ENCODE measurements at regions not wholly inside any gene's neighbourhood (a gene's known extent, or its start where the extent isn't known, plus 50 kb on each side); places are given as distances from the start of the nearest gene placed in this dataset.

DNA sequence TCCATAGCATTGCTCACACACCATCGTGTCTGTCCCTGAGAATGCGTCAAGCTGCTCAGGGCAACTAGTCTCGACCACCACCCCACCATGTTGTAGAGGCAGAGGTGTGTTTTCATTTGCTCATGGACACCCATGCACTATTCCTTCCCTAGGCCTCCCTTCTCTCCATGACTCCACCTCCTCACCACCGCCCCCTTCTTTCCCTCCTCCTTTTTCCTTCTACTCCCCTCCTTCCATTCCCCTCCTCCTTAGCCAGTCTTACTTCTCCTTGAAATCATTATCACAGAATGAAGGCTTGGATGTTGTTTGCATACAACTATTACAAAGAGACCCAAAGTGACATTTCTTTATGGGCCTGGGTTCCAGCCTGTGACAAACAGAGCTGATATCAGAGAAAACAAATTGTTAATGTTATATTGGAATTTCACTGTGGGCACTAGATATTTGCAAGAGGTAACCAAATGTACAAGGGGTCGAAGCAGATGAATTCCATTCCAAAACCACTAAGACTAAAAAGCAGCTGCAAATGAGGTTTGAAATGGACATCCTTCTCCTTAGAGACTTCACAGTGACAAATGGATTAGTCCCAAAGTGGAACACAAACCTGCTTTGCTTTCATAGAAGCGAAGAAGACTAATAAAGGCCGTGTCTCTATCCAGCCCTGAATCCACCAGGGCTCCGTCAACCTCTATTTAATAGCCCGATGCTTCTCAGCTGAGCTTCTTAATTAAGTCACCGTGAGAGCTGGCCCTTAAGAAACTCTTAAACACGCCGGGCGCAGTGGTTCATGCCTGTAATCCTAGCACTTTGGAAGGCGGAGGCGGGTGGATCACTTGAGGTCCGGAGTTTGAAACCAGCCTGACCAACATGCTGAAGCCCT is 275.8 kb upstream of the SULF2 start:
- Histone ChIP-seq H3K4me3 (ENCODE audit: low read depth, low read length) (no peak overlapping the region), H3K36me3 (ENCODE audit: control insufficient read depth, insufficient read depth, low read length) (no peaks in the 10 kb centered on the region), H3K27me3 (ENCODE audit: control insufficient read depth, insufficient read depth, low read length) (no peaks in the 10 kb centered on the region)
- no peak for DNase-seq (ENCODE audit: low read depth)
- TF ChIP-seq, protein P1, sequence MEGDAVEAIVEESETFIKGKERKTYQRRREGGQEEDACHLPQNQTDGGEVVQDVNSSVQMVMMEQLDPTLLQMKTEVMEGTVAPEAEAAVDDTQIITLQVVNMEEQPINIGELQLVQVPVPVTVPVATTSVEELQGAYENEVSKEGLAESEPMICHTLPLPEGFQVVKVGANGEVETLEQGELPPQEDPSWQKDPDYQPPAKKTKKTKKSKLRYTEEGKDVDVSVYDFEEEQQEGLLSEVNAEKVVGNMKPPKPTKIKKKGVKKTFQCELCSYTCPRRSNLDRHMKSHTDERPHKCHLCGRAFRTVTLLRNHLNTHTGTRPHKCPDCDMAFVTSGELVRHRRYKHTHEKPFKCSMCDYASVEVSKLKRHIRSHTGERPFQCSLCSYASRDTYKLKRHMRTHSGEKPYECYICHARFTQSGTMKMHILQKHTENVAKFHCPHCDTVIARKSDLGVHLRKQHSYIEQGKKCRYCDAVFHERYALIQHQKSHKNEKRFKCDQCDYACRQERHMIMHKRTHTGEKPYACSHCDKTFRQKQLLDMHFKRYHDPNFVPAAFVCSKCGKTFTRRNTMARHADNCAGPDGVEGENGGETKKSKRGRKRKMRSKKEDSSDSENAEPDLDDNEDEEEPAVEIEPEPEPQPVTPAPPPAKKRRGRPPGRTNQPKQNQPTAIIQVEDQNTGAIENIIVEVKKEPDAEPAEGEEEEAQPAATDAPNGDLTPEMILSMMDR (IDR thresholded peaks at IDR 0.05; ENCODE audit: insufficient read depth, low read depth, low read length) = no peak
- ChIA-PET CTCF (interaction anchor here (0.6 kb wide), 1 partner anchor 559 kb away, joined by 3 read pairs; no protein-coding TSS in a partner anchor), POLR2A (no interaction called here)

- ChIA-PET CTCF (no interaction called here), POLR2A (interaction anchor here (0.5 kb wide), 1 partner anchor 473 kb away, joined by 5 read pairs; no protein-coding TSS in a partner anchor)
- TF ChIP-seq, protein P1 (IDR thresholded peaks at IDR 0.05; ENCODE audit: insufficient read depth, low read depth, low read length) = no peak
- H3K4me3 ChIP-seq (ENCODE audit: low read depth, low read length) = no peak overlapping the region
- DNase-seq (ENCODE audit: low read depth) = no peak
- H3K27me3 ChIP-seq (ENCODE audit: control insufficient read depth, insufficient read depth, low read length) = no peaks in the 10 kb centered on the region
- H3K36me3 ChIP-seq (ENCODE audit: control insufficient read depth, insufficient read depth, low read length) = no peaks in the 10 kb centered on the region
Observed at GRCh38 chr20:48058611-48059559, 273.6 kb upstream of the SULF2 start.

DNA sequence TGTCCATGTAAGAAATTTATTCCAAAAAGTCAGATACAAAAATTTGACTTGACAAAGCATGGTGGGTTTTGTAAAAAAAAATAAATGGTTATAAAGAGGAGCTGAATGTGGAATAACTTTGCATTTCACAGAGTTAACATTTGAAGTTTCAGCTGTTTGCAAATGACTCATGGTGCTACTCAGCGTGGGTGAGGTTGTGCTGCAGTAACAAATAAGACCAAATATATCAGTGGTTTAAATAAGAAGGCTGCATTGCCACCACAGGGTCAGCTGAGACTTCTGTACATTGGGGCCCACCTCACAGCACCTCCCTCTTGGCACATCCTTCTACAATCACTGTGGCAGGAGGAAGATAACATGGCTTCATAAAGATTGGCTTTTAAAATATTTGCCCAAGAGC is 272.5 kb upstream of the SULF2 start:
- POLR2A ChIA-PET = no interaction called here
- TF ChIP-seq, protein P1 (IDR thresholded peaks at IDR 0.05; ENCODE audit: insufficient read depth, low read depth, low read length) = no peak
- DNase-seq (ENCODE audit: low read depth) = no peak
- no peak overlapping the region for H3K4me3 ChIP-seq (ENCODE audit: low read depth, low read length)
- no peaks in the 10 kb centered on the region for H3K36me3 ChIP-seq (ENCODE audit: control insufficient read depth, insufficient read depth, low read length)
- CTCF ChIA-PET = interaction anchor here (0.7 kb wide), 1 partner anchor 90 kb away, joined by 3 read pairs; no protein-coding TSS in a partner anchor
- no peaks in the 10 kb centered on the region for H3K27me3 ChIP-seq (ENCODE audit: control insufficient read depth, insufficient read depth, low read length)

DNA sequence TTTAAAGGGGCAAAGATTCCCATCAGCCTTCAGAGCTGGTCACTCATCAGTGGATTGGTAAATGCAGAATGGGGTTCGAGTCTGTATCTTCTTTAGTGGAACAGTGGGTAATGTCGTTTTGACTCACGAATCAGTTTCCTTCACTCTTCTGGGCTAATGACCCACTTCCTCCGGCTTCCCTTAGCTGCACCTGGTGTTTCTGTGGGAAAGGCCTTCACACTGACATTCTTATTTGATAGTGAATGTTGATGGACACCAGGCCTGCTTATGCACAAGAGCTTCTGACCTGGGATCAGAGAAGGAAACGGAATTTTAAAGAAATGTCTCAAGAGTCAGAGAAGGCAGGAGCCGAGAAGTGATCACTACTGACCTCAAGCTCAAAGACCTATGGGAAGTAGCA is 272.0 kb upstream of the SULF2 start:
- TF ChIP-seq, protein P1 (IDR thresholded peaks at IDR 0.05; ENCODE audit: insufficient read depth, low read depth, low read length) = no peak
- no peaks in the 10 kb centered on the region for H3K36me3 ChIP-seq (ENCODE audit: control insufficient read depth, insufficient read depth, low read length)
- POLR2A ChIA-PET = no interaction called here
- CTCF ChIA-PET = interaction anchor here (0.7 to 2.1 kb wide), 2 partner anchors 91 to 563 kb away, joined by 3 to 5 read pairs; no protein-coding TSS in a partner anchor
- DNase-seq (ENCODE audit: low read depth) = no peak
- no peak overlapping the region for H3K4me3 ChIP-seq (ENCODE audit: low read depth, low read length)
- H3K27me3 ChIP-seq (ENCODE audit: control insufficient read depth, insufficient read depth, low read length) = no peaks in the 10 kb centered on the region

- no peak for DNase-seq (ENCODE audit: low read depth)
- no peaks in the 10 kb centered on the region for H3K27me3 ChIP-seq (ENCODE audit: control insufficient read depth, insufficient read depth, low read length)
- TF ChIP-seq, protein P1 (IDR thresholded peaks at IDR 0.05; ENCODE audit: insufficient read depth, low read depth, low read length) = no peak
- H3K36me3 ChIP-seq (ENCODE audit: control insufficient read depth, insufficient read depth, low read length) = no peaks in the 10 kb centered on the region
- CTCF ChIA-PET = interaction anchor here (2.1 kb wide), 1 partner anchor 564 kb away, joined by 5 read pairs; no protein-coding TSS in a partner anchor
- POLR2A ChIA-PET = no interaction called here
- H3K4me3 ChIP-seq (ENCODE audit: low read depth, low read length) = no peak overlapping the region
Observed at GRCh38 chr20:48056218-48056617, 270.9 kb upstream of the SULF2 start.
